CD4-positive, alpha-beta T cell treated with Interleukin-6 for 4 hours (primary cell): ENCODE measurements at regions not wholly inside any gene's neighbourhood (a gene's known extent, or its start where the extent isn't known, plus 50 kb on each side); places are given as distances from the start of the nearest gene placed in this dataset.

Experiments used
- DNase-seq: peaks from one replicate; pipeline ENCODE4 v3.0.0-alpha.2; 2020; ENCODE audit warnings: mixed read lengths

GRCh38 chr4:19698961-19699360 lies 552.7 kb upstream of the SLIT2 start:
- DNase-seq, result no peak

GRCh38 chr4:19694812-19695211 lies 556.9 kb upstream of the SLIT2 start:
- DNase-seq, result no peak

DNA sequence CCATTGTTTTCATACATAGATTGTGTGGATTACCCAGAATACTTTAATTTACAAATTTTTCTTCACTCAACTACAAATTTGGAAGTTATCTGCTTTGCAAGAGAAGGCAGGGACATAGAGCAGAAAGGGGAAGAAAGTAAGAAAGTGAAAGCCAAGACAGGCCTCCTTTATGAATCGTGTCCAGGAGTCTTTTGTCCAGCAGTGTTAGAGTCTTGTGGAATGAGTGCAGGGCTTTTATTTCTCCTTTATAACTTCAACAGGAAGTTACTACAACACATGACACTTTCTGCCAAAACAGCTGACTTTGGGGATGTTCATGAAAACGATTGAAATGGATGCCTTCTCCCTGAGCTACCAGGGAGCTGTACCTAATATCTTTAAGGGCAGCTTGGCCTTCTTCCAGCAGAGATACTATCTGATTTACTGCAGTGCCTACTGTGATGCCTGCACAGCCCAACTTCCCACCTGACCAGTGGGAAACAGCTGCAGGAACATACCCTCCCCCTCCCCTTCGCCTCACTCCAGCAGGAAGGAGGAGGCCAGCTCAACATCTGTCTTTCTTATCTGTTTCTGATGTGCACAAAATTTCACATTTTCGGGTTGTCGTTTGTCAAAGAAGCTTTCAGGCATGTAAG lies 557.7 kb upstream of the SLIT2 start:
- DNase-seq, result no peak

DNA sequence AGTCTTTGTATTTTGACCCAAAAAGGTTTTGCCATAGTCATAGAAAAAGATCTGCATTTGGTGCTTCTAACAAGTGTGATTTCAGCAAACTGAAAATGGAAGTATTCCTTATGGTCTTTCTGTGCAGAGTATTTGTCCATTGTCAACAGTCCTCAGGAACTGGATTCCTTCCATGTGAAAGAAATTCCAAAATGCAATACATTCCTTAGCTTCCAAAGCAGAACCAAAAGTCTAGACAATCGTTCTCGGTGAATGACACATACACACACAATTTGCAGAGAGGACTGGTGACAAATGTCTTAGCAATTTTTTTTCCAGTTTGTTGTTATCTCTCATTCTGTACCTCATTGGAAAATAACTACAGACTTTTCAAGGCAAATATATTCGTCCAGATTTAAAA lies 562.2 kb upstream of the SLIT2 start:
- DNase-seq, result no peak

- no peak for DNase-seq
Observed at GRCh38 chr4:19686456-19686855, 565.2 kb upstream of the SLIT2 start.

- DNase-seq, result no peak
Observed at GRCh38 chr4:19684084-19684483, 567.6 kb upstream of the SLIT2 start.

- DNase-seq, result no peak
Observed at GRCh38 chr4:19683426-19683825, 568.3 kb upstream of the SLIT2 start.

DNA sequence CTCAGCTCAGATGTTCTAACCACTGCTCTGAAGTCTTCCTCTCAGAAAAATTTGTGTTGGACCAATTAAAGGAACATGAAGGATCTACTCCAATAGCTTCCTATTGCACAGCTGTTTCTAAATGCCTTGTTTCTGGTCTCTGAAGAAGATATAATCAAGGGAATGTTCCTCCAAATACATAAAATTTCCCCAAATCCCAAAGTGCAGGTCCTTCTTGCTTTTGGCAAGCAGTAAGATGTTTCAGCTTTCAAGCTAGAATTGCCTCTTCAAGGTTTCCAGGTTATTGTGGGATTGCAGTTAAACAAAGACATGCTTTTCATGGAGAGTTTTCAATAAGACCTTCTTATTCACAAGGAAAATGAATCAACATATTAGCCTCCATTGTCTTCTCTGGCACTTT lies 574.5 kb upstream of the SLIT2 start:
- no peak for DNase-seq

GRCh38 chr4:19675172-19675811 lies 576.4 kb upstream of the SLIT2 start:
- no peak for DNase-seq

DNA sequence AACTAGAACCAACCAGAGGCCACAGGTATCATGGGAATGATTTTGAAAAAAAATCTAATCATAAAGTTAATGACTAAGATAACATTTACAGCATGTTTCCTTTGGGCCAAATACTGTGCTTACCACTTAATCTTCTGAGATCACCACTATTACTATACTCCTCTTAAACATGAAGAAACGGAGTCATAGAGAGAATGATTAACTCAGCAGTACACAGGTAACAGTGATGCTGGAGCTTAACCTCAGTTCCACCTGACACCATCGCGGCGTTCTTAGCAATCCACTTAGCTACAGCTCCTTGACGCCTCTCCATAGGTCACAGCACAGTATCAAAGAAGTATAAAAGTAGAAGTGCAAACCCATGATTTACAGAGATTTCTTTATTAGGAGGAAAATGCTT lies 592.6 kb upstream of the SLIT2 start:
- no peak for DNase-seq

- no peak for DNase-seq
Observed at GRCh38 chr4:19657856-19658255, 593.8 kb upstream of the SLIT2 start.

DNA sequence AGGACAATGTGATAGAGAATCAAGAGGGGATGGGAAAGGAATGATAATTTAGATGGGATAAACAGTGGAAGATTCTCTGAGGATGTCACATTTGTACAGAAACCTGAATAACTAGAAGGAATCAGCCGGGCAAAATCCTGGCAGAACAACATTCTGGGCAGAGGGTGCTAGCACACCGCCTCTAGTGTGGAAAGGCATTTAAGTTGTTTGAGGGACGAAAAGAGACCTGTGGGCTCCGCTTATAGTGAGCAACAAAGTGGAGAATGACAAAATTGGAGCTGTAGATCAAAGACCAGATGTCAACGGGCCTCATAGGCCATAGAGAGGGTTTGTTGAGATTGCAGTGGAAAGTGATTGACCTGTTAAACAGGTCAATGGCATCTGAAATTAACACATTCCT lies 596.0 kb upstream of the SLIT2 start:
- DNase-seq, result no peak

GRCh38 chr4:19650903-19651864 lies 600.5 kb upstream of the SLIT2 start:
- DNase-seq, result no peak

DNA sequence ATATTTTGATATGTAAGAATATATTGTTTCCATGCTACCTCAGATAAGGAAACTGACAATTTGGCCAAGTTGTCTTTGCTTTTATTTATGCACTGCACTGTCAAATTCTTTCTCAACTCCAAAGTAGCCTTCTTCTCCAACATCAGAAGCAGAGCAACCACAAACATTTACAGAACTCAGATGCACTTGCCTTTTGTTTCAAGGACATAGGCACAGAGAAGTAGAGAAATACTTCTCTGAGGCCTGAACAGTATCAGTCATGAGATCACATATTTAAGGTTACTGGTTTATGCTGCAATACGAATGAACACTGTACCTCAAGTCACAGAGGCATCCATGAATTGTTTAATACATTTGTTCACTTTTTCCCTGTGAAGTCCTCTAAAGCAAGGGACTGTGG lies 606.1 kb upstream of the SLIT2 start:
- no peak for DNase-seq

- no peak for DNase-seq
Observed at GRCh38 chr4:19636451-19636850, 615.3 kb upstream of the SLIT2 start.

GRCh38 chr4:19631814-19632213 lies 619.9 kb upstream of the SLIT2 start:
- DNase-seq, result no peak

DNA sequence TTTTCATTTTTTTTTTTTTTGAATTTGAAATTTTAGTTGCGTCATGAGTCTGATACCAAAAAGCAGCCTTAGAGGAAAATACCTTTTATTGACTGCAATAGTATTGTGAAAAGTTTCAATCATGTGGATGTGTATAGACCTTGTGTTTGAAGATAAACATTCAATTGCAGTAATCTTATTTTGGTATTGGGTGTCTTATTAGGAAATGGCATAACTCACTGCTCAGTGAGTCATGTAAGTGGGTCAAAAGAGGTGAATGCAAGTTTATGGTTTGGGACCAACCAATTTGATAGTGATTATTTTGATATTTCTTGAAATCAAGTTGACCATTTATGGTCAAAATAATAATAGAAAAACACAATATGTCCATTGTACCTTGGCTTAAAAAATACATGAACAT lies 627.8 kb upstream of the SLIT2 start:
- DNase-seq, result no peak

DNA sequence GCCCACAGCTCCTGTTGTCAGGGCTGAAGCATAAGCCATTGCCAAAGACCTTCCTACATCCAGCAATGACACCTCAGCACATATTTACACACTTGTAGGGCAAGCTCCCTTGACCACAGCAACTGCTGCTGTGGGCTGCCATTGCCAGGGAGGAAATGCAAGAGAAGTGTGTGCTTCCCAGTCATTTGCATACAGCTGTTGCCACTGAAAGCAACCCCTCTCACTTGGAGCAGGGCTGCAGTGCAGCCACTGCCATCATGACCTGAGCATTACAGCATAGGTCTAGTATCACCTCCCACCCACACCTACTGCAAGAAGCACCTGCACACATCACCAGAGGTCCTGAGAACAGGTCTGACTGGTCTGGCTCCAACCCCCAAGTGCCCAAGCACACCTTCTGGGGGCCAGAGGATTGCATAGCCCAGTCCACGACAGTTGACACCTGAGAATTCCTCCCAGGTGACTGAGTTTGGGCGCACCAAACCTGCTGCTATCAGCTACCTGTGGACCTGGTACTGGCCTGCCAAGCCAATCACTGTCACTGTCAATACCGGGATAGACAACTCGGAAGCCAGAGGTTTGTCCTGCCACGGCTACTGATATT lies 636.5 kb upstream of the SLIT2 start:
- DNase-seq, result no peak

GRCh38 chr4:19614171-19614570 lies 637.5 kb upstream of the SLIT2 start:
- no peak for DNase-seq

DNA sequence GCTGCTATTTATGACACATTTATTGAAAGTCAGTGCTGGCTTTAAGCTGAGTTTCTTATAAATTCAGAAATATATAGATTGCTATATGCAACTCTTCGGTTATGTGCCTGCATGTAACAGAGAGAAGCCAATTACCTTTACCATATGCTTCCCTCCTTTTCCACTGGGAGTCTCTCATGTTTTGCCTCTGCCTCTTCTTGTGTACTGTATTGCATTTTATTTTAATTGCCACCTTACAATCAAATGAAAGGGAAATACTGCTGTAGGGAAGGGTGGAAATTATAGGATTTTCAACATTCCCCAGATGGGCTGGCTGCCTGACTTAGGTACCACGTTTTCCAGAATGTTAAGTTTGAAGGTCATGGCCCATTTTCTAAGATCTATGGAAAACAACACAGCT lies 655.4 kb upstream of the SLIT2 start:
- DNase-seq, result no peak

DNA sequence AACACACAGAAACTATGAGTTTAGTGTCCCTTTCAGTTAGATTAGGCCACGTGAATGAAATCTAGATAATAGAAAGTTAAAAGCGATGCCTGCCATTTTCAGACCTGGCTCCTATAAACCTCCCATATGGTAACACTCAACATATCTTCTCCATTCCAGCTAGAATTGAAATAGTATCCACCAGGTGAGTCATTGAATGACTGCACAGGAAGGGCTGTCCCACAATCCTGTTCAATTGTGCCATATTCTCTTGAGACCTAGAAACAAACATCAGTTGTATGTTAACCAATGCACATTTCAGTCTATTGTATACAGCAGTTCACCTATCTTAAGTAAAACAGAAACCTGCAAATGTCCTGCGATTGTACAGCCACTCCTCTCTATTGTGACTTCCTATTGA lies 659.3 kb upstream of the SLIT2 start:
- DNase-seq, result no peak

DNA sequence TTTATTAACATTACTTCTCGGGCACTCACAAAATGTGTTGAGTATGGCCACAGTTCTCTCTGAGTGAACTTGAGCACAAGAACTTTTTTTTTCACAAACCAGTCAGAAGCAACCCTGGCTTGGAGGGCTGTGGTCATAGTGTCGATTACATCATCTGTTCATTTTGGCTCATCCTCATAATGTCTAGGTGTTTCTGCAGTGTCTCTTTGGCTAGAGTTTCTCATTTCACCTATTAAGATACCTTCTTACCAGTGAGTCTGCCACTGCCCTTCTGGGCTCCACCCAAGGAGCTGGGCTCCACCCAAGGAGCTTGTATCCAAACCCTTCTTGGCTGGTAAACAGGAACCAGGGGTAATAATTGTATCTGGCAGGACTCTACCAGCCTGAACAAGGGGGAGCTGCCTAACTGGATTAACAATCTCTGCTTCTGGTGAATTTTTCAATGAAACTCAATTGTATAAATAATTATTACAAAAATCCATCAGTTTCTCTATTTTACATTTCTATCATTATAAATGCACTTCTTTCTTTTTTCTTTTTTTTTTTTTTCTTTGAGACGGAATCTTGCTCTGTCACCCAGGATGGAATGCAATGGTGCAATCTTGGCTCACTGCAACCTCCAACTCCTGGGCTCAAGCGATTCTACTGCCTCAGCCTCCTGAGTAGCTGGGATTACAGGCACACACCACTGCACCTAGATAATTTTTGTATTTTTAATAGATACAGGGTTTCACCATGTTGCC lies 667.7 kb upstream of the SLIT2 start:
- no peak for DNase-seq

GRCh38 chr4:19580095-19580494 lies 671.6 kb upstream of the SLIT2 start:
- DNase-seq, result no peak
